PC-3 (cell line): ENCODE measurements at regions not wholly inside any gene's neighbourhood (a gene's known extent, or its start where the extent isn't known, plus 50 kb on each side); places are given as distances from the start of the nearest gene placed in this dataset.
A peak's percentile ranks its signal among the peaks of the same experiment; 100 is the strongest.

Experiments used
- ATAC-seq: fragments of 200-7000 bp; cut with Tn5 transposase; 2 replicates; pipeline ENCODE4 v1.9.1; 2020; ENCODE audit warnings: mild to moderate bottlenecking, moderate library complexity
- BruUV-seq: library from RNA; stranded (reverse); fragments of 400-500 nt; replicated peaks from 2 replicates; lab custom pipeline; 2021; lab: Mats Ljungman, UMichigan
- CTCF ChIA-PET: fragments of 300-600 bp; sonication (Branson Sonifier 250); formaldehyde crosslinking; loops from one replicate; lab custom pipeline; 2022; ENCODE audit warnings: antibody characterized with exemption; lab: Charles Lee
- POLR2A ChIA-PET: fragments of 300-600 bp; sonication (Branson Sonifier 250); formaldehyde crosslinking; loops from one replicate; lab custom pipeline; 2022; ENCODE audit warnings: antibody characterized with exemption; ENCODE audit not compliant: unreplicated experiment; lab: Charles Lee
- DNase-seq: peaks from one replicate; pipeline ENCODE4 v3.0.0-alpha.2; 2015
- H2AFZ ChIP-seq: fragments of 300-600 bp; sonication (generic); 2 replicates; pipeline ENCODE4 v1.6.0; 2016; ENCODE audit warnings: antibody characterized with exemption, low read length
- H3F3A ChIP-seq: fragments of 300-600 bp; sonication (generic); one replicate; pipeline ENCODE4 v1.6.0; 2017; ENCODE audit warnings: antibody characterized with exemption, low read length, control low read depth, mild to moderate bottlenecking; ENCODE audit not compliant: unreplicated experiment
- H3K27ac ChIP-seq: fragments of 300-600 bp; sonication (generic); 2 replicates; pipeline ENCODE4 v1.5.1; 2016; ENCODE audit warnings: mild to moderate bottlenecking, low read length
- H3K27me3 ChIP-seq: fragments of 300-600 bp; sonication (generic); 2 replicates; pipeline ENCODE4 v1.6.1; 2016; ENCODE audit warnings: low read length, mixed read lengths
- H3K36me3 ChIP-seq: fragments of 300-600 bp; sonication (generic); 2 replicates; pipeline ENCODE4 v1.6.1; 2016; ENCODE audit warnings: low read depth, mixed run types, low read length, mixed read lengths
- H3K4me1 ChIP-seq: fragments of 300-600 bp; sonication (generic); 2 replicates; pipeline ENCODE4 v1.5.1; 2016; ENCODE audit warnings: low read length; ENCODE audit not compliant: insufficient read depth
- H3K4me2 ChIP-seq: fragments of 300-600 bp; sonication (generic); 2 replicates; pipeline ENCODE4 v1.6.0; 2016; ENCODE audit warnings: low read length
- H3K4me3 ChIP-seq: fragments of 300-600 bp; sonication (generic); 2 replicates; pipeline ENCODE4 v1.5.1; 2016; ENCODE audit warnings: mild to moderate bottlenecking, low read length, mixed read lengths
- H3K79me2 ChIP-seq: fragments of 300-600 bp; sonication (generic); 2 replicates; pipeline ENCODE4 v1.6.1; 2017; ENCODE audit warnings: low read length, mixed read lengths
- H3K9ac ChIP-seq: fragments of 300-600 bp; sonication (generic); 2 replicates; pipeline ENCODE4 v1.6.0; 2016; ENCODE audit warnings: mild to moderate bottlenecking, low read length
- H3K9me2 ChIP-seq: fragments of 300-600 bp; sonication (generic); replicated peaks from 2 replicates; pipeline ENCODE4 v1.6.1; 2016; ENCODE audit warnings: mixed run types, low read length, mixed read lengths
- H3K9me3 ChIP-seq: fragments of 300-600 bp; sonication (generic); 2 replicates; pipeline ENCODE4 v1.6.1; 2016; ENCODE audit warnings: low read length, mixed read lengths
- H4K20me1 ChIP-seq: fragments of 300-600 bp; sonication (generic); 2 replicates; pipeline ENCODE4 v1.6.1; 2016; ENCODE audit warnings: low read length, mixed read lengths
- CTCF ChIP-seq: fragments of 300-600 bp; sonication (generic); conservative IDR thresholded peaks from 2 replicates; pipeline ENCODE4 v1.5.1; 2017; ENCODE audit warnings: antibody characterized with exemption, low read depth, mild to moderate bottlenecking, low read length
- EZH2 ChIP-seq: fragments of 300-600 bp; sonication (generic); IDR thresholded peaks from one replicate; pipeline ENCODE4 v1.6.1; 2017; ENCODE audit warnings: antibody characterized with exemption, mild to moderate bottlenecking, low read length; ENCODE audit not compliant: unreplicated experiment
- EZH2phosphoT487 ChIP-seq: fragments of 300-600 bp; sonication (generic); IDR thresholded peaks from 2 replicates; pipeline ENCODE4 v1.6.1; 2018; ENCODE audit warnings: mild to moderate bottlenecking, antibody characterized with exemption, low read length, borderline replicate concordance
- intact Hi-C: fragments of 100-400 bp; cut with micrococcal nuclease; formaldehyde crosslinking; loops from 2 replicates; pipeline ENCODE4 v1.9.0; 2023

DNA sequence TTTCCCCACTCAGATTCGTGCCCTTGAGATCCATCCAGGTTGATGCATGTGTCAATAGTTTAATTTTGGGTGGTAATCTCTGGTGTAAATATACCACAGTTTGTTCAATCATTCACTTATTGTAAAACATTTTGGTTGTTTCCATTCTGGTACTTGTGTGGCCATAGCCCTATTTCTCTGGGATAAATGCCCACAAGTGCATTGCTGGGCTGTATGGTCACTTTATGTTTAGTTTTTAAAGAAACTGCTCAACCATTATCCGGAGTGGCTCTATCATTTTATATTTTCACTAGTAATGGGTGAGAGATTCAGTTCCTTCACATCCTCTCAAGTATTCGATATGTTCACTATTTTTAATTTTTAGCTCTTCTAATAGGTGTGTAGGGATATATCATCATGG is 60.7 kb upstream of the RNF24 start:
- Histone ChIP-seq H3K9me2 (no peaks in the 10 kb centered on the region), H3K4me2 (peak overlapping the region; percentile 24; the same call in 1 of the 2 replicates), H3K9me3 (no peaks in the 10 kb centered on the region), H3K27me3 (no peaks in the 10 kb centered on the region), H3K4me1 (peaks cover 12% of the 10 kb centered on the region), H2AFZ (no peak overlapping the region), H4K20me1 (no peaks in the 10 kb centered on the region), H3K27ac (no peak overlapping the region), H3F3A (no peaks in the 10 kb centered on the region), H3K36me3 (no peaks in the 10 kb centered on the region), H3K9ac (no peak overlapping the region), H3K4me3 (no peak overlapping the region), H3K79me2 (no peaks in the 10 kb centered on the region)
- no peak for ATAC-seq
- ChIA-PET POLR2A (interaction anchor here (0.5 to 0.6 kb wide), 3 partner anchors 50 to 185 kb away, joined by 4 to 11 read pairs (median 8); no protein-coding TSS in a partner anchor), CTCF (interaction anchor here (0.6 to 1.5 kb wide), 4 partner anchors 9 to 125 kb away, joined by 3 to 11 read pairs (median 6); no protein-coding TSS in a partner anchor)
- BruUV-seq: no TSS peak
- no peak for TF ChIP-seq EZH2phosphoT487
- TF ChIP-seq EZH2: no peak
- no peak for TF ChIP-seq CTCF
- intact Hi-C loops: no loop called here
- no peak for DNase-seq

DNA sequence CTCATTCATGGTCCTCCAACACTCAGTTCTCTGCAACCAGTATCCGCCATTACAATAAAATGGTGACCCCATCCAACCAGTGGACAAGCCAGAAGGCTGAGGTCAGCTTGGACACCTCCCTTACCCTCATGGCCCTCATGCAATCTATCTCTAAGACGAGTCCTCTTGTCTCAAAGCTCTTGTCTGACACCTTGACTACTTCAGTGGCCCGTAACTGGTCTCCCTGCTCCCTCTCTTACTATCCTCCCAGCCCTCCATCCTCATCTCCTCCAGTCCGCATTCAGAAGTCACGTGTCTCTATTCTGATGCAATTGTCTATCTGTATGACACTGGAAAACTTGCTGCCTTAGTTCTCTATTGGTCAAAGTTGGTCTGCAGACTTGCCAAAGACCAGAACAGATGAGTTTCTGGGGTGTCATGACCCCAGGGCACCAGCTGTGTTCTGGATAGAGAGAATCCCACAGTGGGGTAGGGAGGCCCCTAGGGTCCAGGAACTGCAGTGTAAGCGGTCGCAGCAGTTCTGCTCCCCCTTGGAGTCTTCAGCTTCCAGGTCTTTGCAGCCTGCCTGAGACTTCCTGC is 59.6 kb upstream of the RNF24 start:
- H3K9ac ChIP-seq: no peak overlapping the region
- no peak overlapping the region for H3K4me2 ChIP-seq
- TF ChIP-seq EZH2: no peak
- no peak for TF ChIP-seq EZH2phosphoT487
- TF ChIP-seq CTCF: no peak
- H3K9me3 ChIP-seq: no peaks in the 10 kb centered on the region
- no peaks in the 10 kb centered on the region for H4K20me1 ChIP-seq
- H3F3A ChIP-seq: no peaks in the 10 kb centered on the region
- H3K27me3 ChIP-seq: no peaks in the 10 kb centered on the region
- H3K4me3 ChIP-seq: no peak overlapping the region
- no TSS peak for BruUV-seq
- no peaks in the 10 kb centered on the region for H3K36me3 ChIP-seq
- H3K27ac ChIP-seq: no peak overlapping the region
- intact Hi-C loops: no loop called here
- H3K4me1 ChIP-seq: peaks cover 13% of the 10 kb centered on the region
- DNase-seq: no peak
- no peaks in the 10 kb centered on the region for H3K79me2 ChIP-seq
- ATAC-seq: no peak
- ChIA-PET CTCF (interaction anchor here (1.0 kb wide), 1 partner anchor 10 kb away, joined by 3 read pairs; no protein-coding TSS in a partner anchor), POLR2A (no interaction called here)
- no peak overlapping the region for H2AFZ ChIP-seq
- no peaks in the 10 kb centered on the region for H3K9me2 ChIP-seq
